ENCODE measurements at regions not wholly inside any gene's neighbourhood (a gene's known extent, or its start where the extent isn't known, plus 50 kb on each side); places are given as distances from the start of the nearest gene placed in this dataset.

DNA sequence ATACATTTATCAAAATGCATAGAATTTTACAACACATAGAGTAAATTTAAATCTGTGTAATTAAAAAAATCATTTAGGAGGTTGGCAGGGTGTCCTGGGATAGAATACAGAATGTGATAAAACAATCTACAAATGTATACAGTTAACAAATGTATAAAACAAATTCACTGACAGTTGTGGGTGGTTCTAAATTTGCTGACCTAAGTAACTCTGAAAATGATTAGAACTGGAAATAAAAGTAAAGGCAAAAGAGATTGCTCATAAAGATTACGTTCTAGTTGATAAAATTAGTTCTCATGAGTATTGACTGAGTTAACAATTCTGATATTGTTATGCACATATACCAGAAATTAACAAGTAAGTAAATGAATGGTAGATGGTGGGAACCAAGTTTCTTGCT lies 1827.3 kb upstream of the FLRT2 start:
- DNase-seq (no peak), ATAC-seq (no peak)
- no peaks in the 10 kb centered on the region for H3K27me3 ChIP-seq
- no peaks in the 10 kb centered on the region for H3K36me3 ChIP-seq
- no peaks in the 10 kb centered on the region for H3K4me1 ChIP-seq
- intact Hi-C loops (cut with DNase I) = no loop called here
- no peak overlapping the region for H3K27ac ChIP-seq
- H3K9me3 ChIP-seq = no peaks in the 10 kb centered on the region
- 71 to 86% (median 79%) methylated on average over 1 of the region's 1 CpG for WGBS, 4 donors
- H3K4me3 ChIP-seq = no peak overlapping the region
- TF ChIP-seq, protein P1, sequence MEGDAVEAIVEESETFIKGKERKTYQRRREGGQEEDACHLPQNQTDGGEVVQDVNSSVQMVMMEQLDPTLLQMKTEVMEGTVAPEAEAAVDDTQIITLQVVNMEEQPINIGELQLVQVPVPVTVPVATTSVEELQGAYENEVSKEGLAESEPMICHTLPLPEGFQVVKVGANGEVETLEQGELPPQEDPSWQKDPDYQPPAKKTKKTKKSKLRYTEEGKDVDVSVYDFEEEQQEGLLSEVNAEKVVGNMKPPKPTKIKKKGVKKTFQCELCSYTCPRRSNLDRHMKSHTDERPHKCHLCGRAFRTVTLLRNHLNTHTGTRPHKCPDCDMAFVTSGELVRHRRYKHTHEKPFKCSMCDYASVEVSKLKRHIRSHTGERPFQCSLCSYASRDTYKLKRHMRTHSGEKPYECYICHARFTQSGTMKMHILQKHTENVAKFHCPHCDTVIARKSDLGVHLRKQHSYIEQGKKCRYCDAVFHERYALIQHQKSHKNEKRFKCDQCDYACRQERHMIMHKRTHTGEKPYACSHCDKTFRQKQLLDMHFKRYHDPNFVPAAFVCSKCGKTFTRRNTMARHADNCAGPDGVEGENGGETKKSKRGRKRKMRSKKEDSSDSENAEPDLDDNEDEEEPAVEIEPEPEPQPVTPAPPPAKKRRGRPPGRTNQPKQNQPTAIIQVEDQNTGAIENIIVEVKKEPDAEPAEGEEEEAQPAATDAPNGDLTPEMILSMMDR (IDR thresholded peaks at IDR 0.05) = no peak
- TF ChIP-seq POLR2A (IDR thresholded peaks at IDR 0.05) = no peak

DNA sequence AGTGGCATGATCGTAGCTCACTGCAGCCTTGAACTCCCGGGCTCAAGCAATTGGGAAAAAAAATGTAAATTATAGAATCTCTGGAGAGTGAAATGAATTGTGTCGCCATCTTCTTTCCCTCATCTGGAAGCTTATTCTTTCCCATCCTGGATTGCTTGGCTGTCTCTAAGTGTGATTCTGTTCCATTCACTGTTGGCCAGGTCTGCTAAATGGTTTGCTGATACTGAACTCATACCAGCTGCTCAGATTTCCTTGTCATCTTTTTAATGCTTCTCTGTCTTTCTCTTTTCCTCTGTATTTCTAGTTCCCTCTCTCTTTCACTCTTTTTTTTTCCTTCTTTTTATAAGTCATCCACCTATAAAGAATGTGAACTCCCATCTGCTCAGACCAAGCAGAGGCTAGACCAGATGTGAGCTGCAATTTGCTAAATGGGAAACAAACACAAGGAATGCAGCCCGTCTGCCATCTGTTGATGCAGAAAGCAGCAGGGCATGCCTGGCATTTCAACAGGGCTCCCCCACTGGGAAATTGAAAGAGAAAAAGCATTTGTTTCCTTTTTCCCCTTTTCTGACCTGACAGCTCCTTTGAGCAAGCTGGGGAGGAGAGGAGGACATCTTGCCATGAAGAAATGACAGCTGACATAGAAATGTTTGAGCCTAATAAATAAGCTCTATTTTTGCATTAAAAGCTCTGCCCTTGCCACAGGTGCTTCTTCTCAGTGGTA lies 1823.6 kb upstream of the FLRT2 start:
- Histone ChIP-seq H3K27ac (no peak overlapping the region), H3K27me3 (no peaks in the 10 kb centered on the region), H3K36me3 (no peaks in the 10 kb centered on the region), H3K9me3 (peaks cover 0 to 10% (median 0%) of the 10 kb centered on the region in 12 donors), H3K4me3 (no peak overlapping the region), H3K4me1 (no peaks in the 10 kb centered on the region)
- WGBS, 4 donors = 79 to 83% (median 80%) methylated on average over 4 of the region's 4 CpGs
- TF ChIP-seq, protein P1 (IDR thresholded peaks at IDR 0.05) = no peak
- no peak for TF ChIP-seq POLR2A (IDR thresholded peaks at IDR 0.05)
- intact Hi-C loops (cut with DNase I) = no loop called here
- DNase-seq (no peak), ATAC-seq (no peak)

DNA sequence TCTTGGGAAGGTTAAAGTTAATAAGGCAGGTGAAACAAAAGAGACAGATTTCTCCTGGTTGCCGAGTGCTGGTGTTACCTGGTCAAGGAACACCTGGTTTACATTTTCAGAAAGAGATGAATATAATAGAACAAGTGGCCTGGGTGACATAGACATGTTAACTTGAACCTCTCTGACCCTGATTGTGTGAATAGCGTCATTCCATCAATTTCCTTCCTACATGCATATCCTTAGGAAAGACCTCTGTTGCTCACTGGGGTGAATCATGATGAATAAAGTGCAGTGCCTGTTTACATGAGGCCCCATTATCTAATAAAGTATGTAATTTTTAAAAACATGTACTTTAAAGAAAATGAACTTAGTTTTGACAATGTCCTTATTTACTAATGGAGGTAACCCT lies 1822.9 kb upstream of the FLRT2 start:
- no peak for DNase-seq
- no peaks in the 10 kb centered on the region for H3K4me1 ChIP-seq
- no peak overlapping the region for H3K4me3 ChIP-seq
- no peak overlapping the region for H3K27ac ChIP-seq
- peaks cover 0 to 10% (median 0%) of the 10 kb centered on the region in 12 donors for H3K9me3 ChIP-seq
- H3K27me3 ChIP-seq = no peaks in the 10 kb centered on the region
- WGBS, 4 donors = 66 to 77% (median 73%) methylated on average over 2 of the region's 2 CpGs
- no peaks in the 10 kb centered on the region for H3K36me3 ChIP-seq
- TF ChIP-seq, protein P1 (IDR thresholded peaks at IDR 0.05) = no peak
- no peak for TF ChIP-seq POLR2A (IDR thresholded peaks at IDR 0.05)
- intact Hi-C loops (cut with DNase I) = no loop called here
- ATAC-seq = no peak

DNA sequence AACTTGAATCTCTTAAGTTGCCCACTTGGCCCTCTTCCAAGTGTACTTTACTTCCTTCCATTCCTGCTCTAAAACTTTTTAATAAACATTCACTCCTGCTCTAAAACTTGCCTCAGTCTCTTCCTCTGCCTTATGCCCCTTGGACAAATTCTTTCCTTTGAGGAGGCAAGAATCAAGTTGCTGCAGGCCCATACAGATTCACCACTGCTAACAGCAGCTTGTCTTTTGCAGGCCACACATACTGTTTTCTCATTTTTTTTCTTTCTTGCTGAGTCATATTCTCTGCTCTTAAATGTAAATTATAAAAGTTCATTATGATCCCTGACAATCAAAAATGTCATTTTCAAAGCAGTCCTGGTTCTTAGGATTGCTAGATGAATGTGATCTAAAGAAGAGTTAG lies 1820.8 kb upstream of the FLRT2 start:
- intact Hi-C loops (cut with DNase I) = no loop called here
- no peak overlapping the region for H3K4me3 ChIP-seq
- no peaks in the 10 kb centered on the region for H3K27me3 ChIP-seq
- H3K4me1 ChIP-seq = no peaks in the 10 kb centered on the region
- H3K27ac ChIP-seq = no peak overlapping the region
- peaks cover 0 to 10% (median 0%) of the 10 kb centered on the region in 12 donors for H3K9me3 ChIP-seq
- ATAC-seq (no peak), DNase-seq (no peak)
- no peak for TF ChIP-seq POLR2A (IDR thresholded peaks at IDR 0.05)
- TF ChIP-seq, protein P1 (IDR thresholded peaks at IDR 0.05) = no peak
- H3K36me3 ChIP-seq = no peaks in the 10 kb centered on the region
